OCI-LY3 (cell line): ENCODE measurements at regions not wholly inside any gene's neighbourhood (a gene's known extent, or its start where the extent isn't known, plus 50 kb on each side); places are given as distances from the start of the nearest gene placed in this dataset.

Experiments used
- EZH2phosphoT487 ChIP-seq: fragments of 200-600 bp; shearing (Covaris generic); IDR thresholded peaks from 2 replicates; pipeline ENCODE4 v1.6.1; 2018; ENCODE audit warnings: antibody characterized with exemption, mixed run types, low read depth
- TF ChIP-seq, protein P1 (sequence below): fragments of 200-600, 300-600 bp; sonication (generic); IDR thresholded peaks from 2 replicates; pipeline ENCODE4 v1.5.1; 2014; ENCODE audit warnings: antibody characterized with exemption, low read length, low read depth

GRCh38 chr4:22301253-22301652, 214.6 kb downstream of the ADGRA3 start:
- TF ChIP-seq, protein P1, sequence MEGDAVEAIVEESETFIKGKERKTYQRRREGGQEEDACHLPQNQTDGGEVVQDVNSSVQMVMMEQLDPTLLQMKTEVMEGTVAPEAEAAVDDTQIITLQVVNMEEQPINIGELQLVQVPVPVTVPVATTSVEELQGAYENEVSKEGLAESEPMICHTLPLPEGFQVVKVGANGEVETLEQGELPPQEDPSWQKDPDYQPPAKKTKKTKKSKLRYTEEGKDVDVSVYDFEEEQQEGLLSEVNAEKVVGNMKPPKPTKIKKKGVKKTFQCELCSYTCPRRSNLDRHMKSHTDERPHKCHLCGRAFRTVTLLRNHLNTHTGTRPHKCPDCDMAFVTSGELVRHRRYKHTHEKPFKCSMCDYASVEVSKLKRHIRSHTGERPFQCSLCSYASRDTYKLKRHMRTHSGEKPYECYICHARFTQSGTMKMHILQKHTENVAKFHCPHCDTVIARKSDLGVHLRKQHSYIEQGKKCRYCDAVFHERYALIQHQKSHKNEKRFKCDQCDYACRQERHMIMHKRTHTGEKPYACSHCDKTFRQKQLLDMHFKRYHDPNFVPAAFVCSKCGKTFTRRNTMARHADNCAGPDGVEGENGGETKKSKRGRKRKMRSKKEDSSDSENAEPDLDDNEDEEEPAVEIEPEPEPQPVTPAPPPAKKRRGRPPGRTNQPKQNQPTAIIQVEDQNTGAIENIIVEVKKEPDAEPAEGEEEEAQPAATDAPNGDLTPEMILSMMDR, result no peak
- no peak for TF ChIP-seq EZH2phosphoT487
